HepG2 (cell line): ENCODE measurements at regions not wholly inside any gene's neighbourhood (a gene's known extent, or its start where the extent isn't known, plus 50 kb on each side); places are given as distances from the start of the nearest gene placed in this dataset.

Experiments
- ATAC-seq: fragments of 200-7000 bp; cut with Tn5 transposase; 3 replicates; pipeline ENCODE4 v1.9.1; 2020; ENCODE audit warnings: mild to moderate bottlenecking, moderate library complexity
- BruUV-seq: library from RNA; stranded (reverse); fragments of 400-500 nt; replicated peaks from 2 replicates; lab custom pipeline; 2021; lab: Mats Ljungman, UMichigan
- CTCF ChIA-PET: fragments of 300-600 bp; formaldehyde crosslinking; extraction: SDS; loops from one replicate; lab custom pipeline; 2021; ENCODE audit warnings: low total read pairs, inconsistent platforms, low intra/inter-chr PET ratio; lab: Yijun Ruan, JAX
- POLR2A ChIA-PET: fragments of 350-600 bp; sonication (Branson Sonifier 250); formaldehyde crosslinking; loops from one replicate; lab custom pipeline; 2020; ENCODE audit warnings: antibody characterized with exemption, inconsistent platforms; lab: Yijun Ruan, JAX
- DNase-seq: peaks from one replicate; pipeline ENCODE4 v3.0.0-alpha.2; 2015; ENCODE audit warnings: low spot score
- FAIRE-seq: peaks from 3 replicates; lab custom pipeline; 2011; peaks lifted over from hg19 to GRCh38; lab: Jason Lieb, UNC
- H2AFZ ChIP-seq: one replicate; pipeline ENCODE4 v1.6.1; 2011; ENCODE audit warnings: low read length, inconsistent platforms
- H3K27ac ChIP-seq: fragments of 300-600 bp; 3 replicates; pipeline ENCODE4 v1.8.0; 2011; ENCODE audit warnings: mixed run types, mild to moderate bottlenecking, mixed read lengths, low read length, inconsistent platforms; ENCODE audit not compliant: insufficient read depth; ENCODE audit errors: extremely low read length
- H3K27me3 ChIP-seq, 2 experiments: fragments of 200-600 bp in 1 of 2; 2 replicates in 1 of 2; 3 replicates in 1 of 2; pipeline versions ENCODE4 v1.6.0 to v1.8.0; 2011; ENCODE audit warnings: low read length in 2 of 2, mild to moderate bottlenecking in 2 of 2, moderate library complexity in 2 of 2, inconsistent platforms in 1 of 2; ENCODE audit not compliant: insufficient read depth in 2 of 2, control insufficient read depth in 1 of 2
- H3K36me3 ChIP-seq, 2 experiments: fragments of 200-600 bp in 1 of 2; replicated peaks in 1 of 2; 2 replicates in 1 of 2; 3 replicates in 1 of 2; pipeline versions ENCODE4 v1.5.1 to v1.8.0; 2011; ENCODE audit warnings: low read length in 2 of 2, inconsistent platforms in 1 of 2; ENCODE audit not compliant: insufficient read depth in 2 of 2, control insufficient read depth in 1 of 2
- H3K4me1 ChIP-seq: 2 replicates; pipeline ENCODE4 v1.5.1; 2012; ENCODE audit warnings: low read length, inconsistent platforms; ENCODE audit not compliant: insufficient read depth
- H3K4me2 ChIP-seq: 2 replicates; pipeline ENCODE4 v1.6.0; 2011; ENCODE audit warnings: low read depth, low read length, inconsistent platforms
- H3K4me3 ChIP-seq, 3 experiments: fragments of 200-600 bp in 1 of 3; sonication (generic), shearing (Covaris generic) in 1 of 3; replicated peaks in 1 of 3; 2 replicates each; pipeline ENCODE4 v1.5.1; 2011 to 2016; ENCODE audit warnings: low read length in 3 of 3, inconsistent platforms in 2 of 3, low read depth in 2 of 3, mild to moderate bottlenecking in 2 of 3, control low read depth in 1 of 3, mixed read lengths in 1 of 3; ENCODE audit not compliant: insufficient read depth in 1 of 3
- H3K79me2 ChIP-seq: one replicate; pipeline ENCODE4 v1.6.1; 2011; ENCODE audit warnings: low read length, inconsistent platforms; ENCODE audit not compliant: insufficient read depth
- H3K9ac ChIP-seq: 2 replicates; pipeline ENCODE4 v1.6.0; 2011; ENCODE audit warnings: mild to moderate bottlenecking, low read depth, low read length, inconsistent platforms; ENCODE audit not compliant: insufficient read depth
- H3K9me3 ChIP-seq: 2 replicates; pipeline ENCODE4 v1.5.1; 2012; ENCODE audit warnings: mild to moderate bottlenecking, low read length
- H4K20me1 ChIP-seq: 2 replicates; pipeline ENCODE4 v1.6.0; 2011; ENCODE audit warnings: inconsistent platforms, mild to moderate bottlenecking, low read length, moderate library complexity; ENCODE audit not compliant: insufficient read depth
- FLYWCH1 ChIP-seq: sonication (generic); formaldehyde crosslinking; IDR thresholded peaks from 2 replicates; pipeline ENCODE4 v1.8.1; 2023; ENCODE audit warnings: mild to moderate bottlenecking, missing genetic modification reagents
- GFI1 ChIP-seq: sonication (generic); formaldehyde crosslinking; IDR thresholded peaks from 2 replicates; pipeline ENCODE4 v1.5.0; 2020; ENCODE audit warnings: missing genetic modification reagents, mild to moderate bottlenecking, borderline replicate concordance
- HMG20B ChIP-seq: conservative IDR thresholded peaks from 2 replicates; pipeline ENCODE4 v1.6.1; 2016; ENCODE audit warnings: missing genetic modification reagents, missing compliant biosample characterization
- MEIS2 ChIP-seq: sonication (generic); formaldehyde crosslinking; IDR thresholded peaks from 2 replicates; pipeline ENCODE4 v1.9.0; 2021; ENCODE audit warnings: mild to moderate bottlenecking, missing genetic modification reagents
- MIXL1 ChIP-seq: IDR thresholded peaks from 2 replicates; pipeline ENCODE4 v1.6.1; 2016
- PLRG1 ChIP-seq: fragments of 450-650 bp; conservative IDR thresholded peaks from 2 replicates; pipeline ENCODE4 v1.6.1; 2016
- PREB ChIP-seq: sonication (generic); formaldehyde crosslinking; IDR thresholded peaks from 2 replicates; pipeline ENCODE4 v1.4.0; 2020; ENCODE audit warnings: missing genetic modification reagents
- SIN3A ChIP-seq: IDR thresholded peaks from 2 replicates; pipeline ENCODE4 v1.6.1; 2011; ENCODE audit warnings: low read depth, mild to moderate bottlenecking, control low read depth, low read length, borderline replicate concordance
- SP5 ChIP-seq: IDR thresholded peaks from 2 replicates; pipeline ENCODE4 v1.6.1; 2016; ENCODE audit warnings: low read depth, borderline replicate concordance
- SRSF4 ChIP-seq: fragments of 200-400 bp; formaldehyde crosslinking; IDR thresholded peaks from one replicate; pipeline ENCODE4 v1.6.1; 2018; ENCODE audit warnings: mild to moderate bottlenecking, low read depth, low read length, moderate library complexity; ENCODE audit not compliant: poor library complexity, severe bottlenecking
- THAP8 ChIP-seq: sonication (generic); formaldehyde crosslinking; IDR thresholded peaks from 2 replicates; pipeline ENCODE4 v1.5.1; 2020; ENCODE audit warnings: missing genetic modification reagents, mild to moderate bottlenecking, borderline replicate concordance
- THAP9 ChIP-seq: sonication (generic); formaldehyde crosslinking; IDR thresholded peaks from 2 replicates; pipeline ENCODE4; 2020; ENCODE audit warnings: missing genetic modification reagents, mild to moderate bottlenecking, borderline replicate concordance
- XRCC5 ChIP-seq: fragments of 200-400 bp; formaldehyde crosslinking; optimal IDR thresholded peaks from 2 replicates; pipeline ENCODE3; 2017; ENCODE audit warnings: mild to moderate bottlenecking, low read length
- ZNF207 ChIP-seq: fragments of 450-650 bp; IDR thresholded peaks from 2 replicates; pipeline ENCODE4 v1.6.1; 2016; ENCODE audit warnings: antibody characterized with exemption, borderline replicate concordance
- ZNF331 ChIP-seq: sonication (generic); formaldehyde crosslinking; IDR thresholded peaks from 2 replicates; pipeline ENCODE4 v1.4.0; 2020; ENCODE audit warnings: missing genetic modification reagents
- ZNF556 ChIP-seq: sonication (generic); formaldehyde crosslinking; IDR thresholded peaks from 2 replicates; pipeline ENCODE4 v1.4.0; 2020; ENCODE audit warnings: mild to moderate bottlenecking, missing genetic modification reagents, borderline replicate concordance
- ZNF772 ChIP-seq: sonication (generic); formaldehyde crosslinking; IDR thresholded peaks from 2 replicates; pipeline ENCODE4 v1.5.0; 2020; ENCODE audit warnings: mild to moderate bottlenecking, missing genetic modification reagents
- WGBS: methylation state at CpG from one replicate; pipeline ENCODE4 v1.1.6; 2017; ENCODE audit warnings: low lambda C conversion rate; 5-methylcytosine and 5-hydroxymethylcytosine counted together
- in situ Hi-C: cut with HindIII; loops from 2 replicates; pipeline ENCODE4 v1.10.0; 2017; ENCODE audit warnings: low pct_unique_long_range_greater_than_20kb; ENCODE audit not compliant: extremely low pct_ligation_motif_present
- intact Hi-C: fragments of 100-400 bp; cut with micrococcal nuclease; formaldehyde crosslinking; loops from one replicate; pipeline ENCODE4 v1.10.0; 2022; ENCODE audit not compliant: unreplicated experiment

DNA sequence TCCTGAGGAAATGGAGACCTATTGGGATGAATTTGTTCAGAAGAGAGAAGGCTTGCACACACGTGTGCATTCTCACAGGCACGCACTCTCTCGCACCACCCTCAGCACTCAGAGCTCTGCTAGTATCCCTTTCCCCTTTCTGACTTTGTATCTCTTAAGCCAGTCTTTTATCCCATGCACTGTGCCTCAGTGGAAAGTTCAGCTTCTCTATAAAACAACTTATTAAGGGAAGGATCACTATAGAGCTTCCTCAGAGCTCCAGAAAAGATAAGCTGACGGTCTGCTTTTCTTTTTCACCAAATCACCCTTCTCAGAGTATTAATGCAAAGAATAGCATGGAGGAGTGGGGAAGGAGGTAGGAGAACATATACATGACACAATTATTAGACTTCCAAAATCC lies 207.8 kb downstream of the ENC1 start:
- Histone ChIP-seq H3K79me2 (no peaks in the 10 kb centered on the region), H2AFZ (no peak overlapping the region), H4K20me1 (no peaks in the 10 kb centered on the region), H3K4me1 (peaks cover 12% of the 10 kb centered on the region), H3K9me3 (no peaks in the 10 kb centered on the region), H3K4me3 (no peak overlapping the region), H3K27ac (no peak overlapping the region), H3K36me3 (no peaks in the 10 kb centered on the region), H3K4me2 (no peak overlapping the region), H3K9ac (no peak overlapping the region), H3K27me3 (no peaks in the 10 kb centered on the region; a peak in 1 of 5 replicates)
- ATAC-seq (no peak), FAIRE-seq (no peak), DNase-seq (no peak)
- intact Hi-C loops (no loop called here), in situ Hi-C loops (no loop called here)
- TF ChIP-seq SRSF4 (no peak), SIN3A (no peak), HMG20B (CRISPR knock-in tag) (no peak), ZNF556 (CRISPR knock-in tag) (no peak), GFI1 (CRISPR knock-in tag) (no peak), PREB (no peak), FLYWCH1 (no peak), ZNF772 (CRISPR knock-in tag) (no peak)
- ChIA-PET CTCF (no interaction called here), POLR2A (interaction anchor here (0.7 kb wide), 1 partner anchor 20 kb away, joined by 3 read pairs; no protein-coding TSS in a partner anchor)
- 60% methylated on average over 4 of the region's 4 CpGs for WGBS
- no TSS peak for BruUV-seq

DNA sequence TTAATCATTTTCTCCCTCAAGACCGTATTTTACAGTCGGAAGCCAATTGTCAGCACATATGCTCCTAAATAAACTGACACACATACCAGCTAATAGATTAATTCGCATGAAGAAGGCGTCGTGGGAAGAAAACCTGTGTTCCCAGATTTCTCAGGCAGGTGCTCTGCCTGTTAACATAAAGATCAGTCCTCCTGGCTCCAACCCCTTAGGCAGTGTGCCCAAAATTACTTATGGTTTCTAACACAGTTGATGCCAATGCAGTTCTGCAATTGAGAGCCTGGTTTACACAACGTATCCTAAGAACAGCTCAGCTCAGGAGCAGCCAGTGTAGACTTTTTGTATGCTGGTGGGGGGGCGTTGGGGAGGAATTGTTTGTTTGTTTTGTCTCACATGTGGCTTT lies 208.3 kb downstream of the ENC1 start:
- Histone ChIP-seq H3K79me2 (no peaks in the 10 kb centered on the region), H2AFZ (no peak overlapping the region), H3K4me3 (no peak overlapping the region), H3K9me3 (no peaks in the 10 kb centered on the region), H3K4me1 (peaks cover 12% of the 10 kb centered on the region), H3K4me2 (no peak overlapping the region), H3K9ac (no peak overlapping the region), H3K27me3 (no peaks in the 10 kb centered on the region; a peak in 1 of 5 replicates), H4K20me1 (no peaks in the 10 kb centered on the region), H3K36me3 (no peaks in the 10 kb centered on the region), H3K27ac (no peak overlapping the region)
- in situ Hi-C loops = no loop called here
- intact Hi-C loops = no loop called here
- WGBS = 69% methylated on average over 7 of the region's 7 CpGs
- BruUV-seq = no TSS peak
- no peak for DNase-seq
- no peak for ATAC-seq
- CTCF ChIA-PET = no interaction called here
- FAIRE-seq = no peak
- POLR2A ChIA-PET = no interaction called here
- TF ChIP-seq PLRG1 (no peak), SP5 (CRISPR knock-in tag) (no peak), MIXL1 (CRISPR knock-in tag) (no peak), THAP8 (no peak), XRCC5 (no peak), ZNF207 (no peak), THAP9 (CRISPR knock-in tag) (no peak), ZNF331 (CRISPR knock-in tag) (no peak), MEIS2 (no peak)
